Calu3 (cell line): ENCODE measurements at regions not wholly inside any gene's neighbourhood (a gene's known extent, or its start where the extent isn't known, plus 50 kb on each side); places are given as distances from the start of the nearest gene placed in this dataset.
A peak's percentile ranks its signal among the peaks of the same experiment; 100 is the strongest.

Source experiments
- BruUV-seq: library from RNA; stranded (reverse); fragments of 400-500 nt; replicated peaks from 2 replicates; lab custom pipeline; 2021; lab: Mats Ljungman, UMichigan
- CTCF ChIA-PET: fragments of 300-600 bp; sonication (Branson Sonifier 250); formaldehyde crosslinking; loops from one replicate; lab custom pipeline; 2022; ENCODE audit warnings: antibody characterized with exemption; lab: Charles Lee
- DNase-seq: peaks from one replicate; pipeline ENCODE4 v3.0.0; 2022
- H3K27ac Mint-ChIP-seq: one replicate; pipeline ENCODE4 v1.8.0; 2022; ENCODE audit warnings: mixed read lengths; ENCODE audit not compliant: unreplicated experiment
- H3K27me3 Mint-ChIP-seq: one replicate; pipeline ENCODE4 v1.8.0; 2022; ENCODE audit warnings: mixed read lengths; ENCODE audit not compliant: unreplicated experiment
- H3K36me3 Mint-ChIP-seq: one replicate; pipeline ENCODE4 v1.8.0; 2022; ENCODE audit warnings: mild to moderate bottlenecking, moderate library complexity, mixed read lengths; ENCODE audit not compliant: insufficient read depth, unreplicated experiment
- H3K4me1 Mint-ChIP-seq: one replicate; pipeline ENCODE4 v1.8.0; 2022; ENCODE audit warnings: mild to moderate bottlenecking, low read depth, mixed read lengths; ENCODE audit not compliant: unreplicated experiment
- H3K4me3 Mint-ChIP-seq: one replicate; pipeline ENCODE4 v1.8.0; 2022; ENCODE audit warnings: mild to moderate bottlenecking, low read depth, moderate library complexity, mixed read lengths; ENCODE audit not compliant: unreplicated experiment
- H3K9me3 Mint-ChIP-seq: one replicate; pipeline ENCODE4 v1.8.0; 2022; ENCODE audit warnings: low read depth, mixed read lengths; ENCODE audit not compliant: unreplicated experiment
- CTCF ChIP-seq: fragments of 200-600 bp; IDR thresholded peaks from one replicate; pipeline ENCODE4 v1.8.0; 2022; ENCODE audit warnings: antibody characterized with exemption; ENCODE audit not compliant: unreplicated experiment
- intact Hi-C: fragments of 100-400 bp; cut with micrococcal nuclease; formaldehyde crosslinking; loops from one replicate; pipeline ENCODE4 v1.10.0; 2022; ENCODE audit not compliant: unreplicated experiment

- no peak overlapping the region for H3K4me3 Mint-ChIP-seq
- no peak for DNase-seq
- no peaks in the 10 kb centered on the region for H3K36me3 Mint-ChIP-seq
- H3K27me3 Mint-ChIP-seq = no peaks in the 10 kb centered on the region
- intact Hi-C loops = no loop called here
- no TSS peak for BruUV-seq
- CTCF ChIA-PET = no interaction called here
- peaks cover 11% of the 10 kb centered on the region for H3K4me1 Mint-ChIP-seq
- H3K27ac Mint-ChIP-seq = peak overlapping the region; percentile 21
- H3K9me3 Mint-ChIP-seq = no peaks in the 10 kb centered on the region
- no peak for TF ChIP-seq CTCF
These were observed 748.9 kb downstream of the MECOM start for GRCh38 chr3:168914662-168915061.

GRCh38 chr3:168909260-168909659 lies 754.3 kb downstream of the MECOM start:
- no peak for TF ChIP-seq CTCF
- H3K36me3 Mint-ChIP-seq = no peaks in the 10 kb centered on the region
- H3K9me3 Mint-ChIP-seq = no peaks in the 10 kb centered on the region
- H3K27ac Mint-ChIP-seq = no peak overlapping the region
- no peak for DNase-seq
- CTCF ChIA-PET = no interaction called here
- no peak overlapping the region for H3K4me3 Mint-ChIP-seq
- H3K4me1 Mint-ChIP-seq = peaks cover 3% of the 10 kb centered on the region
- intact Hi-C loops = no loop called here
- H3K27me3 Mint-ChIP-seq = no peaks in the 10 kb centered on the region
- BruUV-seq = no TSS peak

- CTCF ChIA-PET = interaction anchor here (0.7 kb wide), 1 partner anchor 103 kb away, joined by 3 read pairs; no protein-coding TSS in a partner anchor
- no peak overlapping the region for H3K4me3 Mint-ChIP-seq
- no peak for DNase-seq
- no peaks in the 10 kb centered on the region for H3K27me3 Mint-ChIP-seq
- H3K27ac Mint-ChIP-seq = no peak overlapping the region
- H3K9me3 Mint-ChIP-seq = peaks cover 15% of the 10 kb centered on the region
- no peaks in the 10 kb centered on the region for H3K4me1 Mint-ChIP-seq
- intact Hi-C loops = no loop called here
- TF ChIP-seq CTCF = no peak
- no peaks in the 10 kb centered on the region for H3K36me3 Mint-ChIP-seq
- BruUV-seq = no TSS peak
These were observed 768.1 kb downstream of the MECOM start for GRCh38 chr3:168895419-168895818.

- TF ChIP-seq CTCF = no peak
- CTCF ChIA-PET = no interaction called here
- Mint-ChIP-seq H3K4me3 (no peak overlapping the region), H3K36me3 (no peaks in the 10 kb centered on the region), H3K27me3 (no peaks in the 10 kb centered on the region), H3K4me1 (no peaks in the 10 kb centered on the region), H3K9me3 (peaks cover 15% of the 10 kb centered on the region), H3K27ac (no peak overlapping the region)
- intact Hi-C loops = no loop called here
- no peak for DNase-seq
- no TSS peak for BruUV-seq
These were observed 769.3 kb downstream of the MECOM start for GRCh38 chr3:168894214-168894613.
